Gastroesophageal sphincter (tissue), 4 donors: ENCODE measurements at regions not wholly inside any gene's neighbourhood (a gene's known extent, or its start where the extent isn't known, plus 50 kb on each side); places are given as distances from the start of the nearest gene placed in this dataset.
A peak's percentile ranks its signal among the peaks of the same experiment; 100 is the strongest.

Experiments used
- ATAC-seq: fragments of 150-250 bp; one replicate; pipeline ENCODE4 v1.9.1; 2016; ENCODE audit warnings: mild to moderate bottlenecking, moderate library complexity
- H3K27ac ChIP-seq, 4 donors: fragments of 200-600 bp; sonication (generic) in 3 of 4; 1 replicate in 3 of 4; 2 replicates in 1 of 4; pipeline ENCODE4 v1.5.1; 2016 to 2019
- H3K27me3 ChIP-seq: fragments of 200-600 bp; sonication (generic); one replicate; pipeline ENCODE4 v1.5.1; 2019
- H3K36me3 ChIP-seq, 2 donors: fragments of 200-600 bp; sonication (generic); one replicate each; pipeline ENCODE4 v1.5.1; 2019; ENCODE audit warnings: control low read depth in 1 of 2
- H3K4me1 ChIP-seq, 3 donors: fragments of 200-600 bp; sonication (generic); 1 replicate in 2 of 3; 2 replicates in 1 of 3; pipeline ENCODE4 v1.5.1; 2016 to 2019; ENCODE audit warnings: control low read depth in 2 of 3
- H3K4me3 ChIP-seq, 2 donors: fragments of 200-600 bp; sonication (generic); one replicate each; pipeline ENCODE4 v1.5.1; 2019; ENCODE audit warnings: mild to moderate bottlenecking in 1 of 2, moderate library complexity in 1 of 2
- H3K9me3 ChIP-seq, 3 donors: fragments of 200-600 bp; sonication (generic); one replicate each; pipeline ENCODE4 v1.5.1; 2017 to 2019; ENCODE audit warnings: control low read depth in 2 of 3
- EP300 ChIP-seq: sonication (generic); formaldehyde crosslinking; IDR thresholded peaks from one replicate; pipeline ENCODE4 v1.6.1; 2017; ENCODE audit warnings: antibody characterized with exemption, mild to moderate bottlenecking
- POLR2A ChIP-seq, 2 donors: fragments of 450-650 bp; IDR thresholded peaks; one replicate each; pipeline ENCODE4 v1.6.1; 2017; ENCODE audit warnings: antibody characterized with exemption in 2 of 2, mild to moderate bottlenecking in 2 of 2, moderate library complexity in 1 of 2
- POLR2AphosphoS5 ChIP-seq: sonication (generic); formaldehyde crosslinking; IDR thresholded peaks from one replicate; pipeline ENCODE4 v1.6.1; 2017; ENCODE audit warnings: antibody characterized with exemption
- WGBS, 2 donors: methylation state at CpG; one replicate each; pipeline ENCODE4 v1.1.5; 2018; ENCODE audit warnings: low coverage in 1 of 2; 5-methylcytosine and 5-hydroxymethylcytosine counted together
- TF ChIP-seq, protein P1 (sequence below), 4 experiments: fragments of 200-600 bp in 2 of 4; fragments of 450-650 bp in 2 of 4; sonication (generic) in 1 of 4; IDR thresholded peaks; one replicate each; pipeline ENCODE4 v1.5.1; 2017 to 2019; ENCODE audit warnings: antibody characterized with exemption in 4 of 4, mild to moderate bottlenecking in 2 of 4, moderate library complexity in 2 of 4

- ATAC-seq, result no peak
- 75 to 78% methylated on average over 5 to 7 of the region's 7 CpGs for WGBS, 2 donors
- TF ChIP-seq EP300 (no peak), POLR2AphosphoS5 (no peak), POLR2A (IDR thresholded peaks at IDR 0.05) (no peak)
- TF ChIP-seq, protein P1, sequence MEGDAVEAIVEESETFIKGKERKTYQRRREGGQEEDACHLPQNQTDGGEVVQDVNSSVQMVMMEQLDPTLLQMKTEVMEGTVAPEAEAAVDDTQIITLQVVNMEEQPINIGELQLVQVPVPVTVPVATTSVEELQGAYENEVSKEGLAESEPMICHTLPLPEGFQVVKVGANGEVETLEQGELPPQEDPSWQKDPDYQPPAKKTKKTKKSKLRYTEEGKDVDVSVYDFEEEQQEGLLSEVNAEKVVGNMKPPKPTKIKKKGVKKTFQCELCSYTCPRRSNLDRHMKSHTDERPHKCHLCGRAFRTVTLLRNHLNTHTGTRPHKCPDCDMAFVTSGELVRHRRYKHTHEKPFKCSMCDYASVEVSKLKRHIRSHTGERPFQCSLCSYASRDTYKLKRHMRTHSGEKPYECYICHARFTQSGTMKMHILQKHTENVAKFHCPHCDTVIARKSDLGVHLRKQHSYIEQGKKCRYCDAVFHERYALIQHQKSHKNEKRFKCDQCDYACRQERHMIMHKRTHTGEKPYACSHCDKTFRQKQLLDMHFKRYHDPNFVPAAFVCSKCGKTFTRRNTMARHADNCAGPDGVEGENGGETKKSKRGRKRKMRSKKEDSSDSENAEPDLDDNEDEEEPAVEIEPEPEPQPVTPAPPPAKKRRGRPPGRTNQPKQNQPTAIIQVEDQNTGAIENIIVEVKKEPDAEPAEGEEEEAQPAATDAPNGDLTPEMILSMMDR (IDR thresholded peaks at IDR 0.05), result no peak
These were observed 81.2 kb upstream of the GOT2 start for GRCh38 chr16:58815181-58815888.

DNA sequence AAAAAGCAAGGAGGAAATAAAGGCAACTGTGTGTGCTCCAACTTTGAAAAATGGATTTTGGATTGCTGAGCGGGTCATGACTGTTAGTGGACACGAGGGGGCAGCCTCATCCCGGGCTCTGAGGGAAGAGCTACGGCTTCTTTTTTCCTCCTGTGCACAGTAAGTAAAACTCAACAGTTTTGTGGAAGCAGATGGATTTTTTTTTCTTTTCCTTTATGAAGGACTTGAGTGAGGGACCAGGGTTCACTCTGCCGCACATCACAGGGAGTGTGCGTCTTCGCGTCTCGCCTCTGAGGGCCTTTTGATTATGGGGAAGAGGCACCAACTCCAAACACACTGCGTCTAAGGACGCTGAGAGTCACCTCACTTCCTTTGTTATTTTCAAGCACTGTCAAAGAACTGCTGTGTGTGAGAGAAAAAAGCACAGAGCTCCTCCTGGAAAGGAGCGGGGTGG, 80.3 kb upstream of the GOT2 start:
- ATAC-seq, result peak; percentile 62
- Histone ChIP-seq H3K4me1 (peaks cover 0 to 6% (median 0%) of the 10 kb centered on the region in 3 donors), H3K36me3 (no peaks in the 10 kb centered on the region), H3K9me3 (no peaks in the 10 kb centered on the region), H3K4me3 (peak overlapping the region; percentile 19 to 34), H3K27me3 (no peaks in the 10 kb centered on the region), H3K27ac (peak overlapping the region in 2 of 4 donors; percentile 22 to 65)
- TF ChIP-seq, protein P1 (IDR thresholded peaks at IDR 0.05), result peak; percentile 68 to 90 (median 73)
- TF ChIP-seq POLR2AphosphoS5, result no peak
- 0 to 1% methylated on average over 7 to 12 of the region's 12 CpGs for WGBS, 2 donors

More at GRCh38 chr16:58815181-58815888, 81.2 kb upstream of the GOT2 start:
- Histone ChIP-seq H3K4me1 (peaks cover 0 to 6% (median 0%) of the 10 kb centered on the region in 3 donors), H3K9me3 (no peaks in the 10 kb centered on the region), H3K36me3 (no peaks in the 10 kb centered on the region), H3K27ac (no peak overlapping the region), H3K4me3 (no peak overlapping the region), H3K27me3 (no peaks in the 10 kb centered on the region)

- Histone ChIP-seq H3K36me3 (no peaks in the 10 kb centered on the region), H3K27me3 (no peaks in the 10 kb centered on the region), H3K9me3 (no peaks in the 10 kb centered on the region), H3K27ac (no peak overlapping the region), H3K4me1 (no peaks in the 10 kb centered on the region), H3K4me3 (no peak overlapping the region)
- no peak for TF ChIP-seq POLR2AphosphoS5
- TF ChIP-seq EP300, result no peak
- TF ChIP-seq, protein P1 (IDR thresholded peaks at IDR 0.05), result no peak
- TF ChIP-seq POLR2A (IDR thresholded peaks at IDR 0.05), result no peak
- WGBS, 2 donors, result 81 to 85% methylated on average over 3 of the region's 3 CpGs
- ATAC-seq, result no peak
These were observed 75.1 kb upstream of the GOT2 start for GRCh38 chr16:58809213-58809612.

DNA sequence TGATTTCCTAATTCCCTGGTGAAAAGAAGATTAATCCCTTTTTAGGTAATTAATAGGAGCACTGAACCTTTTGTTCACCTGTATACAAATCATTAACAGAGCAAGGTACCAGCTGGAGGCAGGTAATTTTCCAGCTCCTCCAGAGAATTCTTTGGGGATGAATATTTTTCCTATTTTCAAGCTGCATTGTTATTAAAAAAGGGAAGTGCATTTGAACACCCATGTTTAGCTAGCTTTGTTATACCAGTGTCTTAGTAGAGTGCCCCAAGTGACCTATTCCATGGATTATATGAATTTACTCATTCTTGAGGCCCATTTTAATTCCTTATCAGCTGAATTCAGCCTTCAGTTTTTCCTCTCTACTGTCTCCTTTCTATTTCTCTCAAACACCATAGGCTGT, 73.2 kb upstream of the GOT2 start:
- no peak for ATAC-seq
- TF ChIP-seq POLR2A (IDR thresholded peaks at IDR 0.05), result no peak
- TF ChIP-seq EP300, result no peak
- TF ChIP-seq POLR2AphosphoS5, result no peak
- TF ChIP-seq, protein P1 (IDR thresholded peaks at IDR 0.05), result no peak
- Histone ChIP-seq H3K4me1 (no peaks in the 10 kb centered on the region), H3K4me3 (no peak overlapping the region), H3K36me3 (no peaks in the 10 kb centered on the region), H3K9me3 (peaks cover 0 to 8% (median 0%) of the 10 kb centered on the region in 3 donors), H3K27ac (no peak overlapping the region), H3K27me3 (no peaks in the 10 kb centered on the region)

- no peak for ATAC-seq
- no peak overlapping the region for H3K4me3 ChIP-seq
These were observed 67.7 kb upstream of the GOT2 start for GRCh38 chr16:58801838-58802237.

More at GRCh38 chr16:58801838-58802237, 67.7 kb upstream of the GOT2 start:
- TF ChIP-seq, protein P1 (IDR thresholded peaks at IDR 0.05), result no peak
- TF ChIP-seq POLR2AphosphoS5 (no peak), EP300 (no peak), POLR2A (IDR thresholded peaks at IDR 0.05) (no peak)
- Histone ChIP-seq H3K27me3 (no peaks in the 10 kb centered on the region), H3K9me3 (peaks cover 0 to 23% (median 0%) of the 10 kb centered on the region in 3 donors), H3K36me3 (no peaks in the 10 kb centered on the region), H3K27ac (no peak overlapping the region), H3K4me1 (no peaks in the 10 kb centered on the region)
- WGBS, 2 donors, result 19 to 25% methylated on average over 1 of the region's 1 CpG
